GM20000 (cell line): ENCODE measurements at regions not wholly inside any gene's neighbourhood (a gene's known extent, or its start where the extent isn't known, plus 50 kb on each side); places are given as distances from the start of the nearest gene placed in this dataset.

ENCODE experiments used
- DNase-seq: peaks from one replicate; pipeline ENCODE4 v3.0.0; 2012; ENCODE audit warnings: low spot score
- TF ChIP-seq, protein P1 (sequence below): IDR thresholded peaks from 2 replicates; pipeline ENCODE4 v1.5.1; 2012; ENCODE audit warnings: mild to moderate bottlenecking, control low read depth; ENCODE audit errors: extremely low read depth, missing control alignments

DNA sequence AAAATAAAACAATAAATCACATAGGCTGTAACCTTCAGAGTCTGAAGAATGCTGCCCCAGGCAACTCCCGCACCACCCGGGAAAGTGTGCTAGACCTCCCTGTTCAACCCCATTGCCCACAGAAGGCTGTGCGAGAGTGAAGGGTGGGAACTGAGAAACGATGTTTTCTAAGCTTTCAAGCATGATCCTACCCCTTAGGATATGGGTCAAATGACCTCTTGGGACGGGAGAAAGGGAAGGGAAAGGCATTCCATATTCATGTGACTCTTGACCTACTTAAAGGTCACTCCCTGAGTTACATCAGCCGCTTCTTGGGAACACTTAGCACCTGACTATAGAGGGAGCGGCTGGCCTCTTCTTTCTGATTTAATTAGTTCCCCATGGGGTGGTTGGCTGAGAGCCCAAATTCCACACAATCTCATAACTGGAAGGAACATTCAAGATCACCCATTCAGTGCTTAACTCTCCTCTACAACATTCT, 114.7 kb upstream of the SLC24A5 start:
- no peak for DNase-seq
- TF ChIP-seq, protein P1, sequence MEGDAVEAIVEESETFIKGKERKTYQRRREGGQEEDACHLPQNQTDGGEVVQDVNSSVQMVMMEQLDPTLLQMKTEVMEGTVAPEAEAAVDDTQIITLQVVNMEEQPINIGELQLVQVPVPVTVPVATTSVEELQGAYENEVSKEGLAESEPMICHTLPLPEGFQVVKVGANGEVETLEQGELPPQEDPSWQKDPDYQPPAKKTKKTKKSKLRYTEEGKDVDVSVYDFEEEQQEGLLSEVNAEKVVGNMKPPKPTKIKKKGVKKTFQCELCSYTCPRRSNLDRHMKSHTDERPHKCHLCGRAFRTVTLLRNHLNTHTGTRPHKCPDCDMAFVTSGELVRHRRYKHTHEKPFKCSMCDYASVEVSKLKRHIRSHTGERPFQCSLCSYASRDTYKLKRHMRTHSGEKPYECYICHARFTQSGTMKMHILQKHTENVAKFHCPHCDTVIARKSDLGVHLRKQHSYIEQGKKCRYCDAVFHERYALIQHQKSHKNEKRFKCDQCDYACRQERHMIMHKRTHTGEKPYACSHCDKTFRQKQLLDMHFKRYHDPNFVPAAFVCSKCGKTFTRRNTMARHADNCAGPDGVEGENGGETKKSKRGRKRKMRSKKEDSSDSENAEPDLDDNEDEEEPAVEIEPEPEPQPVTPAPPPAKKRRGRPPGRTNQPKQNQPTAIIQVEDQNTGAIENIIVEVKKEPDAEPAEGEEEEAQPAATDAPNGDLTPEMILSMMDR = no peak

DNA sequence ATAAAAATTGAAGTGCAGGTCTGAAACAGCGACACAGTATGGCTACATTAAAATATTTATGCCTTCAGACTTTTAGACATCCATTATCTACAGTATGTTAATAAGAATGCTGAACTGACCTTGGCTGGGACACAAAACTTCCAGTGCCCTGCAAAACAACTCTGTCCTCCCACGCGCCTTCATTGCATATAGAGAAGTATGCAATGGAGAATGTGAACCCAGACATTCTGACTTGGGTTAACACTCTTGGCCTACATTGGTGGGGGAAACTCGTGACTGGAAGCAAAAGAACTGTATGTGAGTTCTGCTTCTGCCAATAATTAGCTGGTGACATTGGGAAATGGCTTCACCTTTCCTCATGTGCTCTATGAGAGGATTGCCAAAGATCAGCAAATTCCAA, 110.5 kb upstream of the SLC24A5 start:
- TF ChIP-seq, protein P1 = no peak
- DNase-seq = no peak

DNA sequence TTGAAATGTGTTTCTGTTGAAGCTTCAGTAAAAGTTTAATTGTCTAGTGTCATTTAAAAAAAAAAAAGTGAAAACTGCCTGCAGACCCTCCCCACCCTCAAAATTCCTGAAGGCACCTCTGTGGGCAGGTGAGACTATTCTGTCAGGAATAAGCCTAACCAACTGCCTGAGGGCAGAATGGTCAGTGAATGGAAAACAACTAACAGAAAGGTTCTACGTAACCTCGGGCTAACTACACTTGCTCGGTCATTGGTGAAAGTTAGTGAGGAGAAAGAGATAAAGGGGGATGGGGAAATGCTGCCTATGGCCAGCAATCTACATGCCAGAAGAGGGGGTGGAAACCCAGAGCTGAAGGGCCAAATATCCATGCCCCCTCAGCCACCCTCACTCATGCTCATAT, 108.6 kb upstream of the SLC24A5 start:
- DNase-seq = no peak
- TF ChIP-seq, protein P1 = no peak

DNA sequence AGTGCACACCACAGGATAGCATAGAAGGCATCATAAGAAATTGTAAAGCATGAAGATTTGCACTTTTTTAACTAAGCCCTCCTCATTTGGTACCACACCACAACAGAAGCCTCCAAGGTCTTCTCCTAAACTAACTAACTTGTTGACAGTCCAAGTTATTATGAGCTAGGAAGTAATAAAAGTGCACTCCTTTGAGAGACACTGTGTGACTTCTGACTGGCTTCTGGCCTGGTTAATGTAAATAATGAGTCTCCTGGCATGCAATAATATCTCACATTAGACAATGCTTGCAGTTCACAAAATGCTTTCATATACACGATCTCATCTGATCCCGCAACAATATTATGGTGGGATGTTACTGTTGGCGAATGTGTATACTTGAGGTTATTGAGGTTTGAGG, 103.9 kb upstream of the SLC24A5 start:
- TF ChIP-seq, protein P1 = no peak
- no peak for DNase-seq

DNA sequence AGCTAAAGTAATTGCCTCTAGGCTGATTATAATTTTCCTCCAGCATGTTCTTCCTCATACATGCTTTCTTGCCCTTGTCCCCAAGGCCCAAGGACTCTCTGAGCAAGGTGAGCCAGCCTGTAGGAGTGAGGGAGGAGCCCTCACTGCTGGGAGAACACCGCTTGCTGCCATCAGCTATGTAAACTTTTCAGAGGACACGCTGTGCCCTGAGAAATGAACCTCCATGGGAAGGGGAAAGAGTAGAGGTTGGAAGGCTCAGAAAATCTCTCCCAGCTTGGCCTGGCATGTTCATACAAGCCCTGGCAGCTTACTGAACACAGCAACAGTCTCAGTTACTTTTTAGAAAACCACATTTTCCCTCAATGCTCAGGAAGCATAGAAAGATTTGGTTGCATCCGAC, 103.0 kb upstream of the SLC24A5 start:
- TF ChIP-seq, protein P1 = no peak
- no peak for DNase-seq

DNA sequence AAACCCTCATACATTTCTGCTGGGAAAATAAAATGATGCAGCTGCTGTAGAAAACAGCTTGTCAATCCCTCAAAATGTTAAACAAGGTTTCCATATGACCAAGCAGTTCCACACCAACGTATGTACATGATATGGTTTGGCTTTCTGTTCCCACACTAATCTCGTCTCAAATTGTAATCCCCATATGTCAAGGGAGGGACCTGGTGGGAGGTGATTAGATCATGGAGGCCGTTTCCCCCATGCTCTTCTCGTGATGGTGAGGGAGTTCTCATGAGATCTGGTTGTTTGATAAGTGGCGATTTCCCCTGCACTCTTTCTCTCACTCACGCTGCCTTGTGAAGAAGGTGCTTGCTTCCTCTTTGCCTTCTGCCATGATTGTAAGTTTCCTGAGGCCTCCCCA, 100.6 kb upstream of the SLC24A5 start:
- TF ChIP-seq, protein P1 = no peak
- DNase-seq = no peak

DNA sequence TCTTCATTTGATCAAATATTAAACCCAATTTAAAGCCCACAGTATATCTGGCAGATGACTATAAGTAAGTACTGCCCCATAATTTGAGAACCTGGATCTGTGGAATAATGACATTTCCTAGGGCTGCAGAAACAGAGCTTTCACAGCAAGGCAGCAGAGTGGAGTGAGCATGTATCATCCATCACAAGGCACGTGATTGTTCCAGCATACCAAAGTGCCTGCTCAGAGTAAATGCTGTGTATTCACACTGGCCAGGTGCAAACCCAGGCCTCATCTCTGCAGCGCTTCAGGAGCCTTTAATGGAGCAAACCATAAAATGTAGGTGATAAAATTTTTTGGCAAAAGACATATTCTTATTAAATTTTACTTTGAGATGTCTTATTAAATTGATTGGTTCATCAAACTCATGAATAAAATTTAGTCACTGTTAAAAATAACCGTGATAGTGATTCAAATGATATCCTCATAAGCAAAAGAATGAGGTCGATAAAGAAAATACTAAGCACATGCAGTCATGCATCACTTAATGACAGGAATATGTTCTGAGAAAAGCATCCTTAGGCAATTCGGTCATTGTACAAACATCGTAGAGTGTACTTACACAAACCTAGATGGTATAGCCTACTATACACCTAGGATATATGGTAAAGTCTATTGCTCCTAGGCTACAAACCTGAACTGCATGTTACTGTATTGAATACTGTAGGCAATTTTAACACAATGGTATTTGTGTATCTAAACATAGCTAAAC, 99.3 kb upstream of the SLC24A5 start:
- TF ChIP-seq, protein P1 = no peak
- no peak for DNase-seq
